Panc1 (cell line): ENCODE measurements at regions not wholly inside any gene's neighbourhood (a gene's known extent, or its start where the extent isn't known, plus 50 kb on each side); places are given as distances from the start of the nearest gene placed in this dataset.

Source experiments
- ATAC-seq: fragments of 200-7000 bp; cut with Tn5 transposase; 2 replicates; pipeline ENCODE4 v1.9.1; 2020; ENCODE audit warnings: mild to moderate bottlenecking, moderate library complexity
- BruUV-seq: library from RNA; stranded (reverse); fragments of 400-500 nt; replicated peaks from 2 replicates; lab custom pipeline; 2021; lab: Mats Ljungman, UMichigan
- CTCF ChIA-PET: fragments of 300-600 bp; sonication (Branson Sonifier 250); formaldehyde crosslinking; loops from one replicate; lab custom pipeline; 2022; ENCODE audit warnings: antibody characterized with exemption; lab: Charles Lee
- POLR2A ChIA-PET: fragments of 300-600 bp; sonication (Branson Sonifier 250); formaldehyde crosslinking; loops from one replicate; lab custom pipeline; 2022; ENCODE audit warnings: antibody characterized with exemption; lab: Charles Lee
- DNase-seq: peaks from one replicate; pipeline ENCODE4 v3.0.0-alpha.2; 2010; ENCODE audit warnings: low read depth, low spot score
- H3K27ac ChIP-seq: 2 replicates; pipeline ENCODE4 v1.5.1; 2011; ENCODE audit warnings: mild to moderate bottlenecking, low read length, inconsistent platforms
- H3K27me3 ChIP-seq: fragments of 200-500 bp; sonication (Bioruptor generic); 2 replicates; pipeline ENCODE4 v1.6.0; 2014; ENCODE audit warnings: low read length, inconsistent platforms; ENCODE audit not compliant: control insufficient read depth, insufficient read depth
- H3K36me3 ChIP-seq: fragments of 200-500 bp; sonication (Bioruptor generic); 2 replicates; pipeline ENCODE4 v1.5.1; 2014; ENCODE audit warnings: inconsistent platforms, mild to moderate bottlenecking, low read length, moderate library complexity; ENCODE audit not compliant: control insufficient read depth, insufficient read depth
- H3K4me1 ChIP-seq: 2 replicates; pipeline ENCODE4 v1.5.1; 2011; ENCODE audit warnings: inconsistent platforms, mild to moderate bottlenecking, low read length, moderate library complexity; ENCODE audit not compliant: control insufficient read depth, insufficient read depth
- H3K4me3 ChIP-seq, 2 experiments: 2 replicates each; pipeline ENCODE4 v1.5.1; 2011 to 2012; ENCODE audit warnings: low read depth in 2 of 2, low read length in 2 of 2, mild to moderate bottlenecking in 2 of 2, inconsistent platforms in 1 of 2, moderate library complexity in 1 of 2
- H3K9me3 ChIP-seq: fragments of 200-500 bp; sonication (Bioruptor generic); 2 replicates; pipeline ENCODE4 v1.5.1; 2014; ENCODE audit warnings: low read depth, mild to moderate bottlenecking, inconsistent platforms, low read length, moderate library complexity; ENCODE audit not compliant: control insufficient read depth, insufficient read depth
- POLR2AphosphoS5 ChIP-seq: IDR thresholded peaks from 2 replicates; pipeline ENCODE4 v1.6.1; 2012; ENCODE audit warnings: mild to moderate bottlenecking, low read depth, low read length, moderate library complexity
- SIN3A ChIP-seq: IDR thresholded peaks from 2 replicates; pipeline ENCODE4 v1.6.1; 2012; ENCODE audit warnings: low read depth, mild to moderate bottlenecking, low read length, moderate library complexity, borderline replicate concordance; ENCODE audit not compliant: insufficient read depth
- TCF7L2 ChIP-seq: IDR thresholded peaks from 2 replicates; pipeline ENCODE4 v1.6.1; 2011; ENCODE audit warnings: mild to moderate bottlenecking, low read depth, low read length, inconsistent platforms
- in situ Hi-C: cut with HindIII; loops from 2 replicates; pipeline ENCODE4 v1.10.0; 2016; ENCODE audit warnings: low sequenced_read_pairs, low pct_unique_long_range_greater_than_20kb
- intact Hi-C: fragments of 100-400 bp; cut with micrococcal nuclease; formaldehyde crosslinking; loops from one replicate; pipeline ENCODE4 v1.10.0; 2022; ENCODE audit not compliant: unreplicated experiment
- TF ChIP-seq, protein P1 (sequence below), 2 experiments: IDR thresholded peaks; 2 replicates each; pipeline ENCODE4 v1.6.1; 2011 to 2012; ENCODE audit warnings: low read depth in 2 of 2, control low read depth in 1 of 2, low read length in 1 of 2, mild to moderate bottlenecking in 1 of 2, moderate library complexity in 1 of 2; ENCODE audit not compliant: insufficient read depth in 1 of 2
- TF ChIP-seq, protein P2 (sequence below): fragments of 450-650 bp; IDR thresholded peaks from 2 replicates; pipeline ENCODE4 v1.5.1; 2017; ENCODE audit warnings: mild to moderate bottlenecking

DNA sequence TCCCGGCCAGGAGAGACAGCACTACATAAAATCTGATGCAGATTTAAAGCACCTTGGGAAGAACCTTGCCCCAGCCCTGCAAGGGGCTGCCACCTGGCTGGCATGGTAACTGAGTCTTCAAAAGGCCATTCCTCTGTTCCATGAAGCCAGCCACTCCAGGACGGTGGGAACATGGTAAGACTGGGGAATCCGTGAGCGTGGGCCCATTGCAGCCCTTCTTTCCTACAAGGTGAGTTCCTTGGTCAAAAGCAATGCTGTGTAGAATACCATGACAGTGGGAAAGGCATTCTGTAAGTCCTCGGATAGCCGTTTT is 121.3 kb downstream of the SOX1 start:
- no peaks in the 10 kb centered on the region; the same call in 1 of the 2 replicates for H3K27me3 ChIP-seq
- POLR2A ChIA-PET, result no interaction called here
- intact Hi-C loops (no loop called here), in situ Hi-C loops (no loop called here)
- ATAC-seq, result no peak
- H3K4me1 ChIP-seq, result no peaks in the 10 kb centered on the region
- H3K27ac ChIP-seq, result no peak overlapping the region
- BruUV-seq, result no TSS peak
- no peak for DNase-seq
- no peaks in the 10 kb centered on the region for H3K36me3 ChIP-seq
- H3K4me3 ChIP-seq, result no peak overlapping the region
- H3K9me3 ChIP-seq, result no peaks in the 10 kb centered on the region
- CTCF ChIA-PET, result no interaction called here
- TF ChIP-seq, protein P1, sequence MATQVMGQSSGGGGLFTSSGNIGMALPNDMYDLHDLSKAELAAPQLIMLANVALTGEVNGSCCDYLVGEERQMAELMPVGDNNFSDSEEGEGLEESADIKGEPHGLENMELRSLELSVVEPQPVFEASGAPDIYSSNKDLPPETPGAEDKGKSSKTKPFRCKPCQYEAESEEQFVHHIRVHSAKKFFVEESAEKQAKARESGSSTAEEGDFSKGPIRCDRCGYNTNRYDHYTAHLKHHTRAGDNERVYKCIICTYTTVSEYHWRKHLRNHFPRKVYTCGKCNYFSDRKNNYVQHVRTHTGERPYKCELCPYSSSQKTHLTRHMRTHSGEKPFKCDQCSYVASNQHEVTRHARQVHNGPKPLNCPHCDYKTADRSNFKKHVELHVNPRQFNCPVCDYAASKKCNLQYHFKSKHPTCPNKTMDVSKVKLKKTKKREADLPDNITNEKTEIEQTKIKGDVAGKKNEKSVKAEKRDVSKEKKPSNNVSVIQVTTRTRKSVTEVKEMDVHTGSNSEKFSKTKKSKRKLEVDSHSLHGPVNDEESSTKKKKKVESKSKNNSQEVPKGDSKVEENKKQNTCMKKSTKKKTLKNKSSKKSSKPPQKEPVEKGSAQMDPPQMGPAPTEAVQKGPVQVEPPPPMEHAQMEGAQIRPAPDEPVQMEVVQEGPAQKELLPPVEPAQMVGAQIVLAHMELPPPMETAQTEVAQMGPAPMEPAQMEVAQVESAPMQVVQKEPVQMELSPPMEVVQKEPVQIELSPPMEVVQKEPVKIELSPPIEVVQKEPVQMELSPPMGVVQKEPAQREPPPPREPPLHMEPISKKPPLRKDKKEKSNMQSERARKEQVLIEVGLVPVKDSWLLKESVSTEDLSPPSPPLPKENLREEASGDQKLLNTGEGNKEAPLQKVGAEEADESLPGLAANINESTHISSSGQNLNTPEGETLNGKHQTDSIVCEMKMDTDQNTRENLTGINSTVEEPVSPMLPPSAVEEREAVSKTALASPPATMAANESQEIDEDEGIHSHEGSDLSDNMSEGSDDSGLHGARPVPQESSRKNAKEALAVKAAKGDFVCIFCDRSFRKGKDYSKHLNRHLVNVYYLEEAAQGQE (IDR thresholded peaks at IDR 0.05; ENCODE audit: insufficient read depth in 1 of 2, low read depth in 2 of 2, low read length in 1 of 2), result no peak
- TF ChIP-seq SIN3A (no peak), POLR2AphosphoS5 (no peak)

DNA sequence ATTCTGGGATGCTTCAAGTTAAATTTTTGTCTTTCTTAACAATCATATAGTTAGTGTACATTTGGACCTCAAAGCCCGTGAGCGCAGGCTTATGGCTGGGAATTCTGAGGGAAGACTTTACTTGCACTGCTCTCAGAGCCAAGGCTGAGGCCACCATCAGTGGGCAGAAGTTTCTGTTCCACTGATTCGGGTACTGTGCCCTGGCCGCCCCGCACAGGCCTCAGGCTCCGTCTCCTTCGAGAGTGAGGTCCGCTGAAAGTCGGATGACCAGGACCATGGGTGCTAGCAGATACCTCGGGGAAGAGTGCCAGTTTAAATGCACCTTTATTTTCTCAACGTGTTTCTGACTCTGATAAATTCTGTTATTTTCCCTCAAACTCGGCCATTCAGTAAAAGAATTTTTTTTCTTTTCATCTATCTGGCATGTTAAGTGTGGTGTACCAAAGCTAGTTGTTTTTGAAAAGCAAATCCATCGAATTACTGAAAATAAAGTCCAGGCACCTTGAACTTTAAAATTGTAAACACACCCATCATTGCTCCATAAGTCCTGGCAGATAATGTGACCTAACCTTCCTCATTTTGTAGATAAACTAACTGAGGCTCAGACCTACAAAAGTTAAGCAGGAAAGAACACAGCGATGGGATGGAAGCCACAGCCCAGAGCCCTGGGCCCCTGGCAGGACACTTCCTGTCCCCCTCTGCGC is 126.7 kb downstream of the SOX1 start:
- Histone ChIP-seq H3K27ac (no peak overlapping the region), H3K27me3 (no peaks in the 10 kb centered on the region; the same call in 1 of the 2 replicates), H3K4me1 (no peaks in the 10 kb centered on the region), H3K36me3 (no peaks in the 10 kb centered on the region), H3K9me3 (no peaks in the 10 kb centered on the region), H3K4me3 (no peak overlapping the region)
- ATAC-seq (no peak), DNase-seq (no peak)
- in situ Hi-C loops (no loop called here), intact Hi-C loops (no loop called here)
- no peak for TF ChIP-seq POLR2AphosphoS5
- TF ChIP-seq, protein P1 (IDR thresholded peaks at IDR 0.05; ENCODE audit: insufficient read depth in 1 of 2, low read depth in 2 of 2, low read length in 1 of 2), result no peak
- TF ChIP-seq SIN3A, result no peak
- TF ChIP-seq, protein P2, sequence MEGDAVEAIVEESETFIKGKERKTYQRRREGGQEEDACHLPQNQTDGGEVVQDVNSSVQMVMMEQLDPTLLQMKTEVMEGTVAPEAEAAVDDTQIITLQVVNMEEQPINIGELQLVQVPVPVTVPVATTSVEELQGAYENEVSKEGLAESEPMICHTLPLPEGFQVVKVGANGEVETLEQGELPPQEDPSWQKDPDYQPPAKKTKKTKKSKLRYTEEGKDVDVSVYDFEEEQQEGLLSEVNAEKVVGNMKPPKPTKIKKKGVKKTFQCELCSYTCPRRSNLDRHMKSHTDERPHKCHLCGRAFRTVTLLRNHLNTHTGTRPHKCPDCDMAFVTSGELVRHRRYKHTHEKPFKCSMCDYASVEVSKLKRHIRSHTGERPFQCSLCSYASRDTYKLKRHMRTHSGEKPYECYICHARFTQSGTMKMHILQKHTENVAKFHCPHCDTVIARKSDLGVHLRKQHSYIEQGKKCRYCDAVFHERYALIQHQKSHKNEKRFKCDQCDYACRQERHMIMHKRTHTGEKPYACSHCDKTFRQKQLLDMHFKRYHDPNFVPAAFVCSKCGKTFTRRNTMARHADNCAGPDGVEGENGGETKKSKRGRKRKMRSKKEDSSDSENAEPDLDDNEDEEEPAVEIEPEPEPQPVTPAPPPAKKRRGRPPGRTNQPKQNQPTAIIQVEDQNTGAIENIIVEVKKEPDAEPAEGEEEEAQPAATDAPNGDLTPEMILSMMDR, result no peak
- no peak for TF ChIP-seq TCF7L2
- ChIA-PET CTCF (no interaction called here), POLR2A (no interaction called here)
- BruUV-seq, result no TSS peak
